22Rv1 (cell line): ENCODE measurements at regions not wholly inside any gene's neighbourhood (a gene's known extent, or its start where the extent isn't known, plus 50 kb on each side); places are given as distances from the start of the nearest gene placed in this dataset.

Source experiments
- H3K27ac ChIP-seq: fragments of 450-650 bp; 2 replicates; pipeline ENCODE4 v1.5.1; 2017
- CTCF ChIP-seq: fragments of 450-650 bp; IDR thresholded peaks from 2 replicates; pipeline ENCODE4 v1.5.1; 2017; ENCODE audit warnings: mild to moderate bottlenecking
- ZFX ChIP-seq: fragments of 450-650 bp; IDR thresholded peaks from 2 replicates; pipeline ENCODE4 v1.6.1; 2017; ENCODE audit warnings: antibody characterized with exemption, borderline replicate concordance

- TF ChIP-seq ZFX (no peak), CTCF (no peak)
- no peak overlapping the region for H3K27ac ChIP-seq
Observed at GRCh38 chr10:43854007-43854406, 205.3 kb upstream of the ZNF32 start.

- H3K27ac ChIP-seq = no peak overlapping the region
- no peak for TF ChIP-seq ZFX
- no peak for TF ChIP-seq CTCF
Observed at GRCh38 chr10:43853369-43853768, 204.7 kb upstream of the ZNF32 start.

- TF ChIP-seq ZFX = no peak
- no peak for TF ChIP-seq CTCF
- H3K27ac ChIP-seq = no peak overlapping the region
Observed at GRCh38 chr10:43852644-43853214, 204.0 kb upstream of the ZNF32 start.

- H3K27ac ChIP-seq = no peak overlapping the region
- TF ChIP-seq CTCF (no peak), ZFX (no peak)
Observed at GRCh38 chr10:43852149-43852548, 203.5 kb upstream of the ZNF32 start.

- H3K27ac ChIP-seq = no peak overlapping the region
- no peak for TF ChIP-seq CTCF
- no peak for TF ChIP-seq ZFX
Observed at GRCh38 chr10:43851030-43851429, 202.3 kb upstream of the ZNF32 start.

GRCh38 chr10:43849551-43849950, 200.9 kb upstream of the ZNF32 start:
- H3K27ac ChIP-seq = no peak overlapping the region
- TF ChIP-seq ZFX (no peak), CTCF (no peak)

- TF ChIP-seq ZFX (no peak), CTCF (no peak)
- H3K27ac ChIP-seq = no peak overlapping the region
Observed at GRCh38 chr10:43846968-43847367, 198.3 kb upstream of the ZNF32 start.
